ENCODE measurements at regions not wholly inside any gene's neighbourhood (a gene's known extent, or its start where the extent isn't known, plus 50 kb on each side); places are given as distances from the start of the nearest gene placed in this dataset.

DNA sequence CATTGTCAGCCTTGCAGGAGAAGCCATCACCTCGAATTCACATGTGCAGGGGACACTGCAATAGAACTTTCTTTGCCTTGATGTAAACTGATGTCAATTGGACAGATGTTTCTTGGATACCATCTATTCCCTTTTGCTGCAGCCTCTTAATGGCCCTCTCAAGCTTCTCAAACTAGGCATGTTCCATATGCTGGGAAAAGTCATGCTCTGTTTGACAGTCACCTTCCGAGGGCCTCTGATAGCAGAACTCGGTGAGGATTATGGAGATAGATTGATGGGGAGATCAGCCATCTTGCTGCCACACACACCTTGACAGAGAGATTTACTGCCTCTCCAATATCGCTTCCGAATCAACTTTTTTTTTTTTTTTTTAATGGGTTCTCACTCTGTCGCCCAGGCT is 145.8 kb upstream of the NUDT4 start:
- no peak for TF ChIP-seq JUN (IDR thresholded peaks at IDR 0.05; ENCODE audit: low read depth, low read length)
- no peak for TF ChIP-seq ZNF274 (IDR thresholded peaks at IDR 0.05; ENCODE audit: borderline replicate concordance, extremely low read depth, low read length)
- TF ChIP-seq FOSL1 (IDR thresholded peaks at IDR 0.05; ENCODE audit: insufficient read depth, low read depth, low read length), result no peak
- no peak for TF ChIP-seq SP4 (IDR thresholded peaks at IDR 0.05; ENCODE audit: low read length)
- TF ChIP-seq EZH2 (IDR thresholded peaks at IDR 0.05; ENCODE audit: low read depth, low read length, severe bottlenecking), result no peak
- TF ChIP-seq EGR1 (IDR thresholded peaks at IDR 0.05; ENCODE audit: borderline replicate concordance, low read depth, low read length), result no peak
- TF ChIP-seq ASH2L (IDR thresholded peaks at IDR 0.05; ENCODE audit: low read length), result no peak
- TF ChIP-seq HDAC2 (IDR thresholded peaks at IDR 0.05; ENCODE audit: borderline replicate concordance in 1 of 2, low read depth in 2 of 2, low read length in 2 of 2), result no peak
- TF ChIP-seq, protein P1, sequence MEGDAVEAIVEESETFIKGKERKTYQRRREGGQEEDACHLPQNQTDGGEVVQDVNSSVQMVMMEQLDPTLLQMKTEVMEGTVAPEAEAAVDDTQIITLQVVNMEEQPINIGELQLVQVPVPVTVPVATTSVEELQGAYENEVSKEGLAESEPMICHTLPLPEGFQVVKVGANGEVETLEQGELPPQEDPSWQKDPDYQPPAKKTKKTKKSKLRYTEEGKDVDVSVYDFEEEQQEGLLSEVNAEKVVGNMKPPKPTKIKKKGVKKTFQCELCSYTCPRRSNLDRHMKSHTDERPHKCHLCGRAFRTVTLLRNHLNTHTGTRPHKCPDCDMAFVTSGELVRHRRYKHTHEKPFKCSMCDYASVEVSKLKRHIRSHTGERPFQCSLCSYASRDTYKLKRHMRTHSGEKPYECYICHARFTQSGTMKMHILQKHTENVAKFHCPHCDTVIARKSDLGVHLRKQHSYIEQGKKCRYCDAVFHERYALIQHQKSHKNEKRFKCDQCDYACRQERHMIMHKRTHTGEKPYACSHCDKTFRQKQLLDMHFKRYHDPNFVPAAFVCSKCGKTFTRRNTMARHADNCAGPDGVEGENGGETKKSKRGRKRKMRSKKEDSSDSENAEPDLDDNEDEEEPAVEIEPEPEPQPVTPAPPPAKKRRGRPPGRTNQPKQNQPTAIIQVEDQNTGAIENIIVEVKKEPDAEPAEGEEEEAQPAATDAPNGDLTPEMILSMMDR (IDR thresholded peaks at IDR 0.05; ENCODE audit: control extremely low read depth in 1 of 3, insufficient read depth in 1 of 3, low read depth in 1 of 3, low read length in 3 of 3), result no peak
- TF ChIP-seq MAFK (IDR thresholded peaks at IDR 0.05; ENCODE audit: low read depth, low read length), result no peak
- no peak overlapping the region for H3K27ac ChIP-seq (ENCODE audit: low read depth, low read length)
- no peak overlapping the region for H4K5ac ChIP-seq (ENCODE audit: insufficient read length, low read depth, low read length)
- no peaks in the 10 kb centered on the region for H3K36me3 ChIP-seq (ENCODE audit: control insufficient read depth in 2 of 4, insufficient read depth in 4 of 4, low read length in 3 of 4)
- no peak overlapping the region for H3K4ac ChIP-seq (replicated peaks; ENCODE audit: insufficient read length, low read depth, low read length)
- no peaks in the 10 kb centered on the region for H4K20me1 ChIP-seq (replicated peaks in 1 of 2; ENCODE audit: control insufficient read depth in 1 of 2, insufficient read depth in 2 of 2, low read length in 2 of 2)
- no peak overlapping the region for H3K9ac ChIP-seq (replicated peaks in 1 of 4; ENCODE audit: extremely low read depth in 1 of 4, low read depth in 3 of 4, low read length in 3 of 4)
- H2BK20ac ChIP-seq (ENCODE audit: low read length), result no peak overlapping the region
- no peak overlapping the region for H2BK15ac ChIP-seq (ENCODE audit: low read length)
- H3K56ac ChIP-seq (replicated peaks; ENCODE audit: insufficient read length, low read depth, low read length), result no peak overlapping the region
- no peak overlapping the region for H2BK12ac ChIP-seq (ENCODE audit: low read depth, low read length)
- H4K8ac ChIP-seq (ENCODE audit: extremely low read depth, insufficient read depth, low read length), result no peak overlapping the region
- no peak overlapping the region for H3K4me2 ChIP-seq (ENCODE audit: insufficient read depth in 1 of 2, low read depth in 2 of 2, low read length in 2 of 2)
- FAIRE-seq, result no peak
- WGBS, 2 experiments (ENCODE audit: extremely low coverage in 1 of 2, insufficient coverage in 1 of 2, insufficient read length in 1 of 2, insufficient replicate concordance in 2 of 2, low coverage in 1 of 2, low lambda C conversion rate in 2 of 2, missing lambda C conversion rate in 1 of 2), result 92% methylated on average over 6 of the region's 6 CpGs; no CpG with 5 or more reads in 1 of the 2 experiments
- no peaks in the 10 kb centered on the region for H3K4me1 ChIP-seq (replicated peaks in 1 of 4; ENCODE audit: control insufficient read depth in 3 of 4, insufficient read depth in 4 of 4, low read length in 3 of 4)
- ChIA-PET CTCF (ENCODE audit: partially characterized antibody) (no interaction called here), POLR2A (ENCODE audit: partially characterized antibody) (interaction anchor here (0.6 kb wide), 1 partner anchor 118 kb away, joined by 4 read pairs; no protein-coding TSS in a partner anchor)
- H3K79me2 ChIP-seq (ENCODE audit: control insufficient read depth in 1 of 2, insufficient read depth in 2 of 2, low read length in 2 of 2), result no peaks in the 10 kb centered on the region
- peaks cover 0 to 1% (median 0%) of the 10 kb centered on the region in 4 experiments; a peak in 1 of 7 replicates for H3K27me3 ChIP-seq (replicated peaks in 1 of 4; ENCODE audit: control insufficient read depth in 3 of 4, extremely low read depth in 1 of 4, insufficient read depth in 3 of 4, low read length in 3 of 4)
- H3K23me2 ChIP-seq (ENCODE audit: low read depth, low read length), result no peaks in the 10 kb centered on the region
- H4K91ac ChIP-seq (replicated peaks; ENCODE audit: insufficient read length, low read length), result no peak overlapping the region
- H3K79me1 ChIP-seq (ENCODE audit: low read depth, low read length), result no peaks in the 10 kb centered on the region
- H2AFZ ChIP-seq (ENCODE audit: low read length), result no peak overlapping the region
- no peak overlapping the region for H2BK120ac ChIP-seq (replicated peaks; ENCODE audit: low read depth, low read length)
- peaks cover 0 to 7% of the 10 kb centered on the region in 2 experiments; a peak in 1 of 4 replicates for H3K9me3 ChIP-seq (ENCODE audit: insufficient read depth in 2 of 2, low read depth in 1 of 2, low read length in 1 of 2)
- DNase-seq (ENCODE audit: low read depth in 1 of 2, low spot score in 2 of 2), result no peak
- H3K4me3 ChIP-seq (ENCODE audit: extremely low read depth in 1 of 4, insufficient read depth in 2 of 4, low read depth in 3 of 4, low read length in 4 of 4), result no peak overlapping the region
- no peak overlapping the region for H2AK5ac ChIP-seq (ENCODE audit: low read depth, low read length)
- H3K18ac ChIP-seq (ENCODE audit: extremely low read depth, low read length), result no peak overlapping the region
- no peak overlapping the region for H2BK5ac ChIP-seq (ENCODE audit: low read depth, low read length)
- H3K14ac ChIP-seq (ENCODE audit: insufficient read length), result no peak overlapping the region
- H3K23ac ChIP-seq (ENCODE audit: insufficient read length), result no peak overlapping the region

All from H1 (cell line).